Mesenchymal stem cell (in vitro differentiated cells and primary cell): ENCODE measurements at regions not wholly inside any gene's neighbourhood (a gene's known extent, or its start where the extent isn't known, plus 50 kb on each side); places are given as distances from the start of the nearest gene placed in this dataset.

Experiments used
- DNase-seq: peaks from one replicate; pipeline ENCODE4 v3.0.0-alpha.2; 2013
- H2AFZ ChIP-seq: one replicate; pipeline ENCODE4 v1.6.1; 2013; ENCODE audit warnings: low read depth, mild to moderate bottlenecking, control low read depth, inconsistent platforms, low read length, moderate library complexity
- H2AK5ac ChIP-seq: 2 replicates; pipeline ENCODE4 v1.6.1; 2013; ENCODE audit warnings: low read length, moderate library complexity, mild to moderate bottlenecking, inconsistent platforms; ENCODE audit not compliant: severe bottlenecking
- H2BK120ac ChIP-seq: one replicate; pipeline ENCODE4 v1.6.1; 2013; ENCODE audit warnings: low read depth, mild to moderate bottlenecking, inconsistent platforms, low read length, moderate library complexity
- H2BK12ac ChIP-seq, 2 experiments: one replicate each; pipeline ENCODE4 v1.6.1; 2013; ENCODE audit warnings: inconsistent platforms in 2 of 2, low read length in 2 of 2, mild to moderate bottlenecking in 2 of 2, moderate library complexity in 2 of 2, control low read depth in 1 of 2
- H2BK15ac ChIP-seq: one replicate; pipeline ENCODE4 v1.6.1; 2013; ENCODE audit warnings: mild to moderate bottlenecking, low read depth, inconsistent platforms; ENCODE audit not compliant: poor library complexity, severe bottlenecking
- H2BK5ac ChIP-seq: 2 replicates; pipeline ENCODE4 v1.6.1; 2013; ENCODE audit warnings: low read depth, mild to moderate bottlenecking, low read length, control low read depth, inconsistent platforms; ENCODE audit not compliant: poor library complexity, severe bottlenecking
- H3K14ac ChIP-seq, 2 experiments: one replicate each; pipeline ENCODE4 v1.6.1; 2013; ENCODE audit warnings: inconsistent platforms in 2 of 2, low read length in 2 of 2, control low read depth in 1 of 2, mild to moderate bottlenecking in 1 of 2, moderate library complexity in 1 of 2
- H3K18ac ChIP-seq, 2 experiments: one replicate each; pipeline ENCODE4 v1.6.1; 2013; ENCODE audit warnings: inconsistent platforms in 2 of 2, low read length in 2 of 2, control low read depth in 1 of 2, low read depth in 1 of 2, mild to moderate bottlenecking in 1 of 2
- H3K23ac ChIP-seq, 2 experiments: one replicate each; pipeline ENCODE4 v1.6.1; 2013; ENCODE audit warnings: inconsistent platforms in 2 of 2, low read length in 2 of 2, mild to moderate bottlenecking in 2 of 2, moderate library complexity in 2 of 2, control low read depth in 1 of 2
- H3K27ac ChIP-seq: 2 replicates; pipeline ENCODE4 v1.5.1; 2013; ENCODE audit warnings: mild to moderate bottlenecking, moderate library complexity, low read length, control low read depth, inconsistent platforms; ENCODE audit not compliant: poor library complexity, severe bottlenecking
- H3K27me3 ChIP-seq, 2 experiments: 2 replicates each; pipeline versions ENCODE4 v1.6.1 to v1.7.0; 2013; ENCODE audit warnings: low read length in 2 of 2, mild to moderate bottlenecking in 2 of 2, moderate library complexity in 2 of 2, control low read depth in 1 of 2, inconsistent platforms in 1 of 2; ENCODE audit not compliant: control insufficient read depth in 1 of 2, insufficient read depth in 1 of 2
- H3K36me3 ChIP-seq, 2 experiments: 2 replicates each; pipeline versions ENCODE4 v1.6.1 to v1.7.0; 2013; ENCODE audit warnings: low read length in 2 of 2, control low read depth in 1 of 2, inconsistent platforms in 1 of 2, low read depth in 1 of 2, mild to moderate bottlenecking in 1 of 2; ENCODE audit not compliant: insufficient read depth in 2 of 2, control insufficient read depth in 1 of 2
- H3K4ac ChIP-seq, 2 experiments: one replicate each; pipeline ENCODE4 v1.6.1; 2013; ENCODE audit warnings: inconsistent platforms in 2 of 2, low read length in 2 of 2, mild to moderate bottlenecking in 2 of 2, moderate library complexity in 2 of 2, control low read depth in 1 of 2, low read depth in 1 of 2
- H3K4me1 ChIP-seq: 2 replicates; pipeline ENCODE4 v1.6.1; 2013; ENCODE audit warnings: low read depth, low read length, control low read depth; ENCODE audit not compliant: control insufficient read depth, insufficient read depth
- H3K4me2 ChIP-seq: 2 replicates; pipeline ENCODE4 v1.6.1; 2013; ENCODE audit warnings: low read length, mild to moderate bottlenecking, inconsistent platforms; ENCODE audit not compliant: poor library complexity, severe bottlenecking
- H3K4me3 ChIP-seq, 2 experiments: 2 replicates each; pipeline versions ENCODE4 v1.5.1 to v1.7.0; 2013; ENCODE audit warnings: low read length in 2 of 2, mild to moderate bottlenecking in 2 of 2, control low read depth in 1 of 2, low read depth in 1 of 2; ENCODE audit not compliant: insufficient read depth in 1 of 2
- H3K79me1 ChIP-seq: replicated peaks from 2 replicates; pipeline ENCODE4 v1.6.1; 2013; ENCODE audit warnings: mild to moderate bottlenecking, control low read depth, low read length, inconsistent platforms; ENCODE audit not compliant: poor library complexity, severe bottlenecking
- H3K9ac ChIP-seq: 2 replicates; pipeline ENCODE4 v1.7.0; 2013; ENCODE audit warnings: mild to moderate bottlenecking, low read length, moderate library complexity
- H3K9me3 ChIP-seq: 2 replicates; pipeline ENCODE4 v1.7.0; 2013; ENCODE audit warnings: mild to moderate bottlenecking, low read length; ENCODE audit not compliant: control insufficient read depth
- H4K8ac ChIP-seq: one replicate; pipeline ENCODE4 v1.6.1; 2013; ENCODE audit warnings: inconsistent platforms, mild to moderate bottlenecking, low read length, moderate library complexity
- H4K91ac ChIP-seq: one replicate; pipeline ENCODE4 v1.6.1; 2013; ENCODE audit warnings: mild to moderate bottlenecking, low read length, inconsistent platforms
- WGBS: methylation state at CpG from one replicate; pipeline ENCODE4 v1.1.7; 2013; ENCODE audit warnings: mixed read lengths; 5-methylcytosine and 5-hydroxymethylcytosine counted together

GRCh38 chr9:38259519-38260218, 132.8 kb upstream of the ALDH1B1 start:
- Histone ChIP-seq H2BK120ac (no peak overlapping the region), H3K4me1 (no peaks in the 10 kb centered on the region), H3K23ac (no peak overlapping the region), H2AK5ac (no peak overlapping the region), H3K4me2 (no peak overlapping the region), H3K27me3 (peaks cover 0 to 4% of the 10 kb centered on the region in 2 experiments), H3K4ac (no peak overlapping the region), H2BK15ac (no peak overlapping the region), H3K79me1 (no peaks in the 10 kb centered on the region), H2AFZ (no peak overlapping the region), H3K14ac (no peak overlapping the region), H2BK12ac (no peak overlapping the region), H3K4me3 (no peak overlapping the region), H2BK5ac (no peak overlapping the region), H4K8ac (no peak overlapping the region), H3K9ac (no peak overlapping the region), H3K36me3 (no peaks in the 10 kb centered on the region), H3K9me3 (peaks cover 8% of the 10 kb centered on the region), H4K91ac (no peak overlapping the region), H3K27ac (no peak overlapping the region), H3K18ac (no peak overlapping the region)
- no peak for DNase-seq
- 70% methylated on average over 7 of the region's 8 CpGs for WGBS

- no peak overlapping the region for H2AK5ac ChIP-seq
- no peak overlapping the region for H3K23ac ChIP-seq
- no peaks in the 10 kb centered on the region for H3K79me1 ChIP-seq
- H3K4ac ChIP-seq = no peak overlapping the region
- WGBS = 76% methylated on average over 2 of the region's 2 CpGs
- DNase-seq = no peak
- H3K27me3 ChIP-seq = peaks cover 0 to 10% of the 10 kb centered on the region in 2 experiments
- H3K4me3 ChIP-seq = no peak overlapping the region
- H3K9ac ChIP-seq = no peak overlapping the region
- H3K27ac ChIP-seq = no peak overlapping the region
- no peak overlapping the region for H3K14ac ChIP-seq
- H2BK120ac ChIP-seq = no peak overlapping the region
- no peaks in the 10 kb centered on the region for H3K36me3 ChIP-seq
- no peak overlapping the region for H3K18ac ChIP-seq
- no peaks in the 10 kb centered on the region for H3K4me1 ChIP-seq
- no peak overlapping the region for H4K8ac ChIP-seq
- H3K4me2 ChIP-seq = no peak overlapping the region
- H2AFZ ChIP-seq = no peak overlapping the region
- peaks cover 3% of the 10 kb centered on the region for H3K9me3 ChIP-seq
- no peak overlapping the region for H4K91ac ChIP-seq
- H2BK12ac ChIP-seq = no peak overlapping the region
- H2BK5ac ChIP-seq = no peak overlapping the region
- H2BK15ac ChIP-seq = no peak overlapping the region
These were observed 133.4 kb upstream of the ALDH1B1 start for GRCh38 chr9:38259056-38259455.

- Histone ChIP-seq H2BK5ac (no peak overlapping the region), H2AK5ac (no peak overlapping the region), H3K27ac (no peak overlapping the region), H3K14ac (no peak overlapping the region), H3K4me3 (no peak overlapping the region), H3K4ac (no peak overlapping the region), H3K18ac (no peak overlapping the region), H2BK15ac (no peak overlapping the region), H4K8ac (no peak overlapping the region), H2BK12ac (no peak overlapping the region), H2BK120ac (no peak overlapping the region), H3K79me1 (no peaks in the 10 kb centered on the region), H3K4me1 (no peaks in the 10 kb centered on the region), H3K9me3 (no peaks in the 10 kb centered on the region), H3K27me3 (peaks cover 0 to 11% of the 10 kb centered on the region in 2 experiments), H3K9ac (no peak overlapping the region), H2AFZ (no peak overlapping the region), H4K91ac (no peak overlapping the region), H3K36me3 (no peaks in the 10 kb centered on the region), H3K23ac (no peak overlapping the region), H3K4me2 (no peak overlapping the region)
- 79% methylated on average over 6 of the region's 6 CpGs for WGBS
- DNase-seq = no peak
These were observed 134.8 kb upstream of the ALDH1B1 start for GRCh38 chr9:38257626-38258215.

DNA sequence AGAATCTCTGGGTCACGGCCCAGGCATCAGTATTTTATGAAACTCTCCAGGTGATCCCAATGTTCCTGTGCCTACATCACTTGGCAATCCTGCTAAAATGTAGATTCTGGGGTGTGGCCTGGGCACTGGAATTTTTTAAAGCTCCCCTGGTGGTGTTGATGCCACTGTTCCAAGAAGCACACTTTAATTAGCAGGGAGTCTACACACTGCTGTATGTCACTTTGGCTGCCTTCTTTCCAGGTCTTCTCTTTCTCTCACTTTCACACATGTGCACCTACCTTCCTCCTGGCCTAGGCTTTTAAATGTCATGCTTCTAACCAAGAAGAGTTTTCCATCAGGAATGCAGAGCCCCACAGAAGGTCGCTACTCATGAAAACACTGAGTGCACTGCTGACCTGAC, 136.0 kb upstream of the ALDH1B1 start:
- 84% methylated on average over 2 of the region's 2 CpGs for WGBS
- Histone ChIP-seq H3K4me3 (no peak overlapping the region), H3K9ac (no peak overlapping the region)

More for the DNA sequence above, 136.0 kb upstream of the ALDH1B1 start:
- Histone ChIP-seq H3K4me1 (peaks cover 2% of the 10 kb centered on the region), H2AFZ (no peak overlapping the region), H2AK5ac (no peak overlapping the region), H3K79me1 (no peaks in the 10 kb centered on the region), H3K36me3 (no peaks in the 10 kb centered on the region), H3K4ac (no peak overlapping the region), H2BK15ac (no peak overlapping the region), H3K14ac (no peak overlapping the region), H3K4me2 (no peak overlapping the region), H3K27me3 (peaks cover 0 to 11% of the 10 kb centered on the region in 2 experiments), H3K27ac (no peak overlapping the region), H4K91ac (no peak overlapping the region), H2BK120ac (no peak overlapping the region), H2BK12ac (no peak overlapping the region), H3K23ac (no peak overlapping the region), H3K18ac (no peak overlapping the region), H4K8ac (no peak overlapping the region), H3K9me3 (no peaks in the 10 kb centered on the region), H2BK5ac (no peak overlapping the region)
- DNase-seq = no peak
